HG02678 (cell line): ENCODE measurements at regions not wholly inside any gene's neighbourhood (a gene's known extent, or its start where the extent isn't known, plus 50 kb on each side); places are given as distances from the start of the nearest gene placed in this dataset.
"Not testable (repeated sequence)": the region's sequence is repeated elsewhere in the genome, so short reads cannot be mapped to it uniquely, and the experiment has no call there.

Source experiments
- ATAC-seq: cut with Tn5 transposase; IDR thresholded peaks from one replicate; pipeline ENCODE4 v1.9.1; 2021; ENCODE audit warnings: mild to moderate bottlenecking, moderate library complexity; ENCODE audit not compliant: unreplicated experiment

GRCh38 chr12:74676955-74677354 is 139.3 kb downstream of the ATXN7L3B start:
- not testable (repeated sequence) for ATAC-seq

DNA sequence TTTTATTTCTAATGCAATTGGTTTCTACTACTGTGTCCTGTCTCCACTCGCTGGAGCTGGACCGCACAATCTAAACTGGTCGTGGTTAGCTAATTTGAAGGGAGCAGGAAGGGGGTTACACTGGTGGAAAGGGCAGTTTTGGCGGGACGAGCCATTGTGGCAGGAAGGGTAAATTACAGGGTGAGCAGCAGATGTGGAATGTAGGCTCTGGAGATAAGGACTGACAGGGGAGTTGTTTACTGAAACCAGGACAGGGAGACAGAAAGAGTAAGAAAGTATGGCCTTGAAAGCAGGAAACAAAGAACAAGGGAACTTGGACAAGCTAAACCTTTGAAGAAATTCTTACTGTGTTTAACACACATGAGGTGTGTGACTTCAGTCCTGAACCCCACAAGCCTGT is 147.8 kb downstream of the ATXN7L3B start:
- no peak for ATAC-seq

- no peak for ATAC-seq
These were observed 151.5 kb downstream of the ATXN7L3B start for GRCh38 chr12:74689071-74689655.

GRCh38 chr12:74689929-74690328 is 152.3 kb downstream of the ATXN7L3B start:
- ATAC-seq, result no peak

DNA sequence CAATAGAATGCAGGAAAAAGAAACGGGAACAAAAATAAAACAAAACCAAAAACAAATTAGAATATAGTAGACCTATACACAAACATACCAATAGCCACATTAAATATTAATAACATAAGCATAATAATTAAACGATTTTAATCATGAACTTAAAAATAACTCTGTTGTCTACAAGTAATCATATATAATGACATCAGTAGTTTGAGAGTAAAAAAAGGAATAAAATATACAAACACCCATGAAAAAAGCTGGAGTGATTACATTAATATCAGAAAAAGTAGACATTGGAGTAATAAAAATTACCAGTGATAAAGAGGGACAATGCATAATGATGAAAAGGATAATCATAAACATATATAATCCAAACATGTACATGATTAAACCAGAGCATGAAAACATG is 181.8 kb downstream of the ATXN7L3B start:
- ATAC-seq, result no peak

- no peak for ATAC-seq
These were observed 185.1 kb downstream of the ATXN7L3B start for GRCh38 chr12:74722709-74723108.

DNA sequence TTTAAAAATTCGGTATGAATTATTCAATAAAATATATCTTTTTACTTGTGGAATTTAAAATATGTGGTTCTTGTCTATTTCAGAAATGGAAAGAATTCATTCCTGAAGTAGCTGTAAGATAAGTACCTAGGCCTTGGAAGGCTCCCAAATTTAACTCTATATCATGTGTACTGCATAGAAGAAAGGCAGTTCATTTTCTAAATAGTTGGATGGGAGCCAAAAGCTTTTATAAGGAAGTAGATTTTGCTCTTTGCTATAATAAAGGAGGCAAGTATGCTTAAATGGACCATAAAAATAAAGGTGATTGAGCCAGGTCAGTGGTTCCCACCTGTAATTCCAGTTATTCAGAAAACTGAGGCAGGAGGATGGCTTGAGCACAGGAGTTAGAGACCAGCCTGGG is 187.5 kb downstream of the ATXN7L3B start:
- no peak for ATAC-seq

DNA sequence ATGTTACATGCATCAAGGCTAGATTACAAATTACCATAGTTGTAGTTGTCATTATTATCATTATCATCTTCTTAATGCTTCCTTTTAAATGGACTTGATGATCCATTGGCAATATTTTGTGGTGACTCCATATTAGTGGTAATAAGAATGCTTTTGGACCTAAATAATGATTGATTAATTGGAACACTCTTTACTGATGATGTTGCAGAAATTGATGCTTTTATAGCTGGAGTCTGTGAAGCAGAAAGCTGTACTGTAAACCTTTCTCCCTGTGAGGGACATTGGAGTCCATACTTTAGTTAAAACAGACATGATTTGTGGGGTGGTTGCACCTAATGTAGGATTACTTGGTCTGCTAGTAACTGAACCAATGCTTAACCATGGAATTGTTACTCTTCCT is 190.4 kb downstream of the ATXN7L3B start:
- no peak for ATAC-seq

- no peak for ATAC-seq
These were observed 194.6 kb downstream of the ATXN7L3B start for GRCh38 chr12:74732164-74732784.

- ATAC-seq, result no peak
These were observed 195.2 kb downstream of the ATXN7L3B start for GRCh38 chr12:74732826-74733225.

DNA sequence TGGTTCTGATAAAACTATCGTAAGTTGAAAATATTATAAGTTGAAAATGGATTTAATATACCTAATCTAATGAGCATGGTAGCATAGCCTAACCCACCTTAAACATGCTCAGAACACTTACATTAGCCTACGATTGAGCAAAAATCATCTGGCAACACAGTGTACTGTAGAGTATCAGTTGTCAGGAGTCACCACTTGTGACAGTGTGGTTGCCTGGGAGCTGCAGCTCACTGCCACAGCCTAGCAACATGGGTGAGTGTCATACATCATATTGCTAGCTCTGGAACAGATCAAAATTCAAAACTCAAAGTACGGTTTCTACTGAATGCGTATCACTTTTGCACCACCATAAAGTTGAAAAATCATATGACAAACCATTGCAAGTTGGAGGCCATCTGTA is 203.5 kb downstream of the ATXN7L3B start:
- no peak for ATAC-seq

DNA sequence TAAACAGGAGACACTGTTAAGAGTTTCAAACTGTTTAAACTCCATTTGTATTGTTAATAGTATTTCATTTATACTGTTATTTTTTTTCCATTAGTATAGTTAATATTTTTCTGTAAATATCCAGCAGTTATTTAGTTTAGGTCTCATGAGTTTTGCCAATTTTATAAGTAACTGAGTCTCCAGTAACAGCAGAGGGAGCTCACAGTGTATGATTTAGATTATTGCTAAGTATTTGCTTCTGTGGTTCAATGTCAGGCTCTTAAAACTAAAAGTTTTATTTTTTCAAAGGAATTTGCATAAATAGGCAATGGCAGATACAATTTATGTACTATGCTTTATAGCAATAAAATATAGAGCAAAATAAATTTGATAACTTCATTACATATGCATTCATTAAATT is 209.7 kb downstream of the ATXN7L3B start:
- no peak for ATAC-seq

DNA sequence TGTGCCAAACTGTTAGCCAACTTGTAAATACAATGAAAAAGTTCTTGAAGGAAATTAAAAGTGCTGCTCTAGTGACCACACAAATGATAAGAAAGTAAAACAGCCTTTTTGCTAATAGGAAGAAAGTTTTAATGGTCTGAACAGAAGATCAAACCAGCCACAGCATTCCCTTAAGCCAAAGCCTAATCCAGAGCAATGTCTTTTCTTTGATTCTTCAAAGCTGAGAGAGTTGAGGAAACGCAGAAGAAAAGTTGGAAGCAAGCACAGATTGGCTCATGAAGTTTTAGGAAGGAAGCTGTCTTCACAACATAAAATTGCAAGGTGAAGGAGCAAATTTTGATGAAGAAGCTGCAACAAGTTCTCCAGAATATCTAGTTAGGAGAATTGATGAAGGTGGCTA is 213.8 kb downstream of the ATXN7L3B start:
- ATAC-seq, result no peak

DNA sequence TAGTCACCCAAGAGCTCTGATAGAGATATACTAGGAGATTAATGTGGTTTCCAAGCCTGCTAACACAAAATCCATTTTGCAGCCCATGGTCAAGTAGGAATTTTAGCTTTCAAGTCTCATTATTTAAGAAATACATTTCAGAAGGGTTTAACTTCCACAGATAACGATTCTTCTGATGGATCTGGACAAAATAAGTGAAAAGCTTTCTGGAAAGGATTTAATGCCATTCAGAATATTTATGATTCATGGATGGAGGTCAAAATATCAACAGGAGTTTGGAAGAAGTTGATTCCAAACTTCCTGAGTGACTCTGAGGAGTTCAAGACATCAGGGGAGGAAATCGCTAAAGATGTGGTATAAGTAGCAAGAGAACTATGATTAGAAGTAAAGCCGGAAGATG is 214.6 kb downstream of the ATXN7L3B start:
- ATAC-seq, result no peak

- no peak for ATAC-seq
These were observed 232.9 kb downstream of the ATXN7L3B start for GRCh38 chr12:74770552-74770951.

DNA sequence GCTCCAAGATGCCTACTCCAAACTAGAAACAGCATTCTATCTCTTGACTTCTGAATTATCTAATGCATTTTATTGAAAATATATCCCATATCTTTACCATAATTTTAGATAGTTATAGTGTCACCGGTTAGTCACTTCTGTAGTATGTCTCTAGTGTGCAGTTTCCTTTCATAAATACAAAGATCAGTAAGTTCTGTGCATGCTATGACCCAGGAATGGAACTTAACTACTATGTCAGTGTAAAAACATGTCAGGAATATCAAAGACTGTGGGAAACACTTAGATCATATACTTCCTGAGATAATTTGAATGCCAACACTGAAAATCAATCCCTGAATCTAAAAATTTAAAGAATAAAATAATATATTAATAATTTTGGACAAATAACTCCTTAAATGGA is 237.6 kb downstream of the ATXN7L3B start:
- ATAC-seq, result no peak

DNA sequence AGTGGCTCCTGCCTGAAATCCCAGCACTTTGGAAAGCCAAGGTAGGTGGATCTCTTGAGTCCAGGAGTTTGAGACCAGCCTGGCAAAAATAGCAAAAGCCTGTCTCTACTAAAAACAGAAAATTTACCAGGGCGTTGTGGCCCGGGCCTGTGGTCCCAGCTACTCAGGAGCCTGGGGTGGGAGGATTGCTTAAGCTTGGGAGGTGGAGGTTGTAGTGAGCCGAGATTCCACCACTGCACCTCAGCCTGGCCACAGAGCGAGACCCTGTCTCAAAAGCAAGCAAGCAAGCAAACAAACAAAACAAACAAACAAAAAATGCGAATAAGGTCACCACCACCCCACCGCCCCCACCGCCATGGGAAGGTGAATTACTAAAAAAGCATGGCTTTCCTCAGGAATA is 238.7 kb downstream of the ATXN7L3B start:
- no peak for ATAC-seq

DNA sequence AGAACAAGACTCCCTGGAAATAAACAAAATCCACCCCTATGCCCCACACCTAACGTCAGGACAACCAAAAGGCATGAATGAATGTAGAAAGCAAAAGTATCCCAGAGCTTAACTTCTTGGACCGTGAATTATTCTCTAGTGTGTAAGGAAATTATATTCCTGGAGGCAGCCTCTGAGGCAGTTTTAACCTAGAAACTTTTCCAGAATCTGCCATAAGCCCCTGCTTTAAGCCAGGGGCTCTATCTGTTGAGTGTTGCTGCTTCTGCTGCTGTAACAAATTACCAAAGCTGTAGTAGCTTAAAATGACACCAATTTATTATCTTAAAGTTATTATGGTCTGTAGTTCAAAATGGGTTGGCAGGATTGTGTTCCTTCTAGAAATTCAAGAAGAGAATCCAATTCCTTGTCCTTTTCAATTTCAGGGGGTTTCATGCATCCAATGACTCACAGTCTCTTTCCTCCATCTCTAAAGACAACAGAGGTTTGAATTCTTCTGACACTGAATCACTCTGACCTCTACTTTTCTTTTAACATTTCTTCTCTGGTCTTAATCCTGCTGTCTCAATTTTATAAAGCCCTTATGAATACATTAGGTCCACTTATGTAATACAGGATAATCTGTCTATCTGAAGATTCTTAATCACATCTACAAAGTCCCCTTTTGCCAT is 242.7 kb downstream of the ATXN7L3B start:
- ATAC-seq, result no peak

GRCh38 chr12:74780850-74781241 is 243.2 kb downstream of the ATXN7L3B start:
- not testable (repeated sequence) for ATAC-seq

DNA sequence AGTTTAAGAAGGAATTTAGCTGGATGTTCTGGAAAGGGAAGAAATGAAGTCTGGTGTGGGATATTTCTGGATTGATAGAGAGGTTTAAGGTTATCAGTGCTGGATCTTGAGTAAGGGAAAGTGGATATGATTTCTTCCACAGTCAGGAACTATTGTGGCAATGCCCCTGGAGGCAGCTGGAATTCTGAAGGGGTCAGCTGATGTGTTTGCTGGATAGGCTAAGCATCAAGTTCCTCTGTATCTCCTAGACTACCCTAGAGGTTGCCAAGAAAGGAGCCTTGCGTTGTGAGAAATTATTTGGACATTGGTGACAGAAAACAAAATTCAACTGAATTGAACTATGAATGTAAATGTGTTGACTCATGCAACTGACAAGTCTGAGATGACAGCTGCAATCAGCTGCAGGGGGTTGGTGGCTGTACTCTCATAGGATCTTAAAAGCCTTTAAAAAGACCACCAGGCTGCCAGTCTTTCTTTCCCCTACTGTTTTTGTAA is 244.4 kb downstream of the ATXN7L3B start:
- no peak for ATAC-seq

DNA sequence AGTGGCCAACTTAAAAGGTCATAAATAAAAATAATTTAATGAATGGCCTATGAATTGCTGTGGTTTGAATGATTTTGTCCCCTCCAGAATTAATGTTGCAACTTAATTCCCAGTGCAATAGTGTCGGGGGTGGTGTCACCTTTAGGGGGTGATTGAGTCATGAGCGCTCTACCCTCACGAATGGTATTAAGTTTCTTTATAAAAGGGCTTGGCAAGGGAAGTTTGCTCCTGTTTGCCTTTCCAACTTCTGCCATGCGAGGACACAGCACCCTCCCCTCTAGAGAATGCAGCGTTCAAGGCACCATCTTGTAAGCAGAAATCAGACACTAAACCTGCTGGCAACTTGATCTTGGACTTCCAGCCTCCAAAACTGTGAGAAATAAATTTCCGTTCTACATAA is 253.3 kb downstream of the ATXN7L3B start:
- no peak for ATAC-seq

DNA sequence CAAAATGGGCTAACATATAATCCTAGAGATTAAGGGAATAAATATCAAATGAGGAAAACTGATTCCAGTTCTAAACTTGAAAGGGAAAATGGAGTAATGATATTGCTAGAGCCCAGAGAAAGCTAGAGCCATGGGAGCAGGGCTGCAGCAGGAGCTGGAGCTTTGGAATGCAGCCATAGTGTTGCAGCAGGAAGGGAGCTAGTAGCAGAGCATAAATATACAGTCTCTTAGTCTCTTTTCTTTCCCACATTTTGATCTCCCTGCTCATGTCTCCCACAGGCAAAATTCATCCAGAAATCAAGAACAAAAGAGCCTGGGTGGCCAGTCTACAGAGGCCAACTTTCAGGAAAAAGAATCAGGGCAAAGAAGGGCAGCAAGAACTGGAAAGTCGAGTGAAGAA is 253.7 kb downstream of the ATXN7L3B start:
- no peak for ATAC-seq
